HCT116 (cell line): ENCODE measurements at regions not wholly inside any gene's neighbourhood (a gene's known extent, or its start where the extent isn't known, plus 50 kb on each side); places are given as distances from the start of the nearest gene placed in this dataset.

Source experiments
- ATAC-seq: fragments of 200-7000 bp; cut with Tn5 transposase; 2 replicates; pipeline ENCODE4 v1.9.1; 2020; ENCODE audit warnings: mild to moderate bottlenecking, moderate library complexity
- BruUV-seq: library from RNA; stranded (reverse); fragments of 400-500 nt; replicated peaks from 2 replicates; lab custom pipeline; 2021; lab: Mats Ljungman, UMichigan
- CTCF ChIA-PET: fragments of 300-600 bp; sonication (Branson Sonifier 250); formaldehyde crosslinking; loops from one replicate; lab custom pipeline; 2021; ENCODE audit warnings: antibody characterized with exemption; lab: Charles Lee
- POLR2A ChIA-PET: fragments of 300-600, 350-600 bp; sonication (Branson Sonifier 250); formaldehyde crosslinking; loops from one replicate; lab custom pipeline; 2021; ENCODE audit warnings: antibody characterized with exemption; lab: Charles Lee
- RAD21 ChIA-PET, 2 experiments: fragments of 300-600 bp; sonication (Branson Sonifier 250); formaldehyde crosslinking; loops; one replicate each; lab custom pipeline; 2023; ENCODE audit warnings: low total read pairs in 2 of 2; ENCODE audit not compliant: uncharacterized antibody in 2 of 2, unreplicated experiment in 2 of 2, low non-redundant PET in 1 of 2; lab: Charles Lee
- DNase-seq: peaks from one replicate; pipeline ENCODE4 v3.0.0-alpha.2; 2010; ENCODE audit warnings: low read depth, low spot score
- H2AFZ ChIP-seq: fragments of 200-600 bp; shearing (Covaris generic), sonication (generic); 2 replicates; pipeline ENCODE4 v1.6.1; 2017; ENCODE audit warnings: low read depth, mixed run types, mixed read lengths, antibody characterized with exemption, low read length; ENCODE audit not compliant: poor library complexity, severe bottlenecking
- H3K27ac ChIP-seq: 2 replicates; pipeline ENCODE4 v1.5.1; 2012; ENCODE audit warnings: low read depth, low read length
- H3K27me3 ChIP-seq: fragments of 200-600 bp; sonication (generic); 2 replicates; pipeline ENCODE4 v1.6.1; 2016; ENCODE audit warnings: mixed run types, low read length, mixed read lengths; ENCODE audit not compliant: insufficient read depth
- H3K36me3 ChIP-seq, 2 experiments: fragments of 200-500 bp in 1 of 2; fragments of 200-600 bp in 1 of 2; sonication (Bioruptor generic) in 1 of 2; sonication (generic) in 1 of 2; 2 replicates each; pipeline versions ENCODE4 v1.5.1 to v1.6.1; 2014 to 2016; ENCODE audit warnings: low read length in 2 of 2, inconsistent platforms in 1 of 2, mixed read lengths in 1 of 2, mixed run types in 1 of 2; ENCODE audit not compliant: insufficient read depth in 2 of 2, control insufficient read depth in 1 of 2
- H3K4me1 ChIP-seq, 2 experiments: fragments of 200-600 bp in 1 of 2; sonication (generic) in 1 of 2; 2 replicates each; pipeline versions ENCODE4 v1.5.1 to v1.6.1; 2012 to 2017; ENCODE audit warnings: low read length in 2 of 2, inconsistent platforms in 1 of 2, mild to moderate bottlenecking in 1 of 2, mixed read lengths in 1 of 2, mixed run types in 1 of 2, moderate library complexity in 1 of 2; ENCODE audit not compliant: insufficient read depth in 2 of 2, control insufficient read depth in 1 of 2
- H3K4me2 ChIP-seq: fragments of 200-600 bp; sonication (generic); 2 replicates; pipeline ENCODE4 v1.6.1; 2017; ENCODE audit warnings: mixed run types, low read length, mixed read lengths
- H3K4me3 ChIP-seq, 2 experiments: fragments of 200-600 bp in 1 of 2; sonication (generic) in 1 of 2; replicated peaks in 1 of 2; 2 replicates each; pipeline ENCODE4 v1.5.1; 2011 to 2016; ENCODE audit warnings: low read length in 2 of 2, control low read depth in 1 of 2, low read depth in 1 of 2, mild to moderate bottlenecking in 1 of 2, mixed read lengths in 1 of 2, mixed run types in 1 of 2
- H3K79me2 ChIP-seq: fragments of 200-600 bp; sonication (generic); 2 replicates; pipeline ENCODE4 v1.6.1; 2017; ENCODE audit warnings: mild to moderate bottlenecking, mixed run types, low read length, moderate library complexity, mixed read lengths; ENCODE audit not compliant: insufficient read depth
- H3K9ac ChIP-seq: fragments of 200-600 bp; sonication (generic); 2 replicates; pipeline ENCODE4 v1.6.1; 2016; ENCODE audit warnings: low read length, mixed read lengths
- H3K9me2 ChIP-seq: fragments of 200-600 bp; sonication (generic), shearing (Covaris generic); 2 replicates; pipeline ENCODE4 v1.6.1; 2017; ENCODE audit warnings: mixed run types, mild to moderate bottlenecking, moderate library complexity; ENCODE audit not compliant: insufficient read depth
- H3K9me3 ChIP-seq, 2 experiments: fragments of 200-500 bp in 1 of 2; fragments of 200-600 bp in 1 of 2; sonication (Bioruptor generic) in 1 of 2; sonication (generic) in 1 of 2; 2 replicates each; pipeline ENCODE4 v1.6.1; 2014 to 2017; ENCODE audit warnings: low read length in 2 of 2, mixed read lengths in 2 of 2, inconsistent platforms in 1 of 2, low read depth in 1 of 2, mild to moderate bottlenecking in 1 of 2, mixed run types in 1 of 2, moderate library complexity in 1 of 2; ENCODE audit not compliant: control insufficient read depth in 1 of 2, insufficient read depth in 1 of 2
- H4K20me1 ChIP-seq: fragments of 200-600 bp; sonication (generic), shearing (Covaris generic); 2 replicates; pipeline ENCODE4 v1.6.1; 2017; ENCODE audit warnings: mixed run types, mild to moderate bottlenecking, moderate library complexity; ENCODE audit not compliant: insufficient read depth
- CEBPB ChIP-seq: IDR thresholded peaks from 2 replicates; pipeline ENCODE4 v1.6.1; 2012; ENCODE audit warnings: low read depth
- EGR1 ChIP-seq: IDR thresholded peaks from 2 replicates; pipeline ENCODE4 v1.6.1; 2012; ENCODE audit warnings: low read depth
- ELF1 ChIP-seq: IDR thresholded peaks from 2 replicates; pipeline ENCODE4 v1.6.1; 2012; ENCODE audit warnings: low read depth, borderline replicate concordance
- POLR2A ChIP-seq: IDR thresholded peaks from 2 replicates; pipeline ENCODE4 v1.7.0; 2011; ENCODE audit warnings: borderline replicate concordance; ENCODE audit not compliant: insufficient read depth, insufficient read length; ENCODE audit errors: extremely low read depth
- SIN3A ChIP-seq: IDR thresholded peaks from 2 replicates; pipeline ENCODE4 v1.6.1; 2012; ENCODE audit warnings: low read depth
- SP1 ChIP-seq: IDR thresholded peaks from 2 replicates; pipeline ENCODE4 v1.6.1; 2012; ENCODE audit warnings: low read depth
- SRF ChIP-seq: IDR thresholded peaks from 2 replicates; pipeline ENCODE4 v1.6.1; 2012; ENCODE audit warnings: low read depth
- TCF7L2 ChIP-seq: IDR thresholded peaks from 2 replicates; pipeline ENCODE4 v1.7.0; 2011; ENCODE audit warnings: borderline replicate concordance, inconsistent platforms; ENCODE audit not compliant: insufficient read depth, insufficient read length; ENCODE audit errors: extremely low read depth
- ZFX ChIP-seq: fragments of 450-650 bp; IDR thresholded peaks from 2 replicates; pipeline ENCODE4 v1.6.1; 2017
- intact Hi-C: fragments of 100-400 bp; cut with micrococcal nuclease; formaldehyde crosslinking; loops from 2 replicates; pipeline ENCODE4 v1.10.0; 2022
- TF ChIP-seq, protein P1 (sequence below): IDR thresholded peaks from 2 replicates; pipeline ENCODE4 v1.6.1; 2012; ENCODE audit warnings: low read depth
- TF ChIP-seq, protein P2 (sequence below): IDR thresholded peaks from 2 replicates; pipeline ENCODE4 v1.6.1; 2012
- TF ChIP-seq, protein P3 (sequence below), 3 experiments: fragments of 200-600 bp in 1 of 3; sonication (generic) in 1 of 3; IDR thresholded peaks in 2 of 3; conservative IDR thresholded peaks in 1 of 3; 2 replicates each; pipeline ENCODE4 v1.5.1; 2012 to 2017; ENCODE audit warnings: low read depth in 2 of 3, low read length in 2 of 3, antibody characterized with exemption in 1 of 3, borderline replicate concordance in 1 of 3, control low read depth in 1 of 3, mild to moderate bottlenecking in 1 of 3, mixed read lengths in 1 of 3, mixed run types in 1 of 3, moderate library complexity in 1 of 3; ENCODE audit not compliant: insufficient read depth in 1 of 3

DNA sequence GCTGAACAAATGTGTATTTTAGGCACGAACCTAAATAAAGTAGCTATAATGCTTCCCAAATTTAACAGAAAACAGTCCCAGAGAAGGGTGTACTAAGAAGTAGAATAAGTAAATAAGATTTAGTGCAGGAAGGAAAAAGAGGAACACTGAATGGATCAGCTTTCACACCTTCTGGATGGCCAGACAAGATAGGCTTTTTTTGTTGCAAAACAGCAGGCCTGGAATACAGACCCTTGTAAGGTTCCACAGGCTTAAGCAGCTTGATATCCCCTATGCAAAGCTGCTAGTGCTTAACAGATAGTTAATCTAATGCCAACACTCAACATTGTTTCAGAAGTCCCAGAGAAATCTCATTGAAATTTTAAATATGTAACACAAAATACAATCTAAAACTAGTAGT is 328.1 kb upstream of the STEAP1 start:
- Histone ChIP-seq H3K27me3 (no peaks in the 10 kb centered on the region), H3K4me1 (no peaks in the 10 kb centered on the region), H3K36me3 (no peaks in the 10 kb centered on the region), H2AFZ (no peak overlapping the region), H3K4me2 (no peak overlapping the region), H3K4me3 (no peak overlapping the region), H3K9me3 (no peaks in the 10 kb centered on the region), H3K27ac (no peak overlapping the region), H3K9me2 (no peaks in the 10 kb centered on the region), H4K20me1 (no peaks in the 10 kb centered on the region), H3K9ac (no peak overlapping the region), H3K79me2 (no peaks in the 10 kb centered on the region)
- TF ChIP-seq, protein P1, sequence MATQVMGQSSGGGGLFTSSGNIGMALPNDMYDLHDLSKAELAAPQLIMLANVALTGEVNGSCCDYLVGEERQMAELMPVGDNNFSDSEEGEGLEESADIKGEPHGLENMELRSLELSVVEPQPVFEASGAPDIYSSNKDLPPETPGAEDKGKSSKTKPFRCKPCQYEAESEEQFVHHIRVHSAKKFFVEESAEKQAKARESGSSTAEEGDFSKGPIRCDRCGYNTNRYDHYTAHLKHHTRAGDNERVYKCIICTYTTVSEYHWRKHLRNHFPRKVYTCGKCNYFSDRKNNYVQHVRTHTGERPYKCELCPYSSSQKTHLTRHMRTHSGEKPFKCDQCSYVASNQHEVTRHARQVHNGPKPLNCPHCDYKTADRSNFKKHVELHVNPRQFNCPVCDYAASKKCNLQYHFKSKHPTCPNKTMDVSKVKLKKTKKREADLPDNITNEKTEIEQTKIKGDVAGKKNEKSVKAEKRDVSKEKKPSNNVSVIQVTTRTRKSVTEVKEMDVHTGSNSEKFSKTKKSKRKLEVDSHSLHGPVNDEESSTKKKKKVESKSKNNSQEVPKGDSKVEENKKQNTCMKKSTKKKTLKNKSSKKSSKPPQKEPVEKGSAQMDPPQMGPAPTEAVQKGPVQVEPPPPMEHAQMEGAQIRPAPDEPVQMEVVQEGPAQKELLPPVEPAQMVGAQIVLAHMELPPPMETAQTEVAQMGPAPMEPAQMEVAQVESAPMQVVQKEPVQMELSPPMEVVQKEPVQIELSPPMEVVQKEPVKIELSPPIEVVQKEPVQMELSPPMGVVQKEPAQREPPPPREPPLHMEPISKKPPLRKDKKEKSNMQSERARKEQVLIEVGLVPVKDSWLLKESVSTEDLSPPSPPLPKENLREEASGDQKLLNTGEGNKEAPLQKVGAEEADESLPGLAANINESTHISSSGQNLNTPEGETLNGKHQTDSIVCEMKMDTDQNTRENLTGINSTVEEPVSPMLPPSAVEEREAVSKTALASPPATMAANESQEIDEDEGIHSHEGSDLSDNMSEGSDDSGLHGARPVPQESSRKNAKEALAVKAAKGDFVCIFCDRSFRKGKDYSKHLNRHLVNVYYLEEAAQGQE: no peak
- no peak for TF ChIP-seq ELF1
- no peak for TF ChIP-seq SRF
- TF ChIP-seq CEBPB: no peak
- TF ChIP-seq, protein P2, sequence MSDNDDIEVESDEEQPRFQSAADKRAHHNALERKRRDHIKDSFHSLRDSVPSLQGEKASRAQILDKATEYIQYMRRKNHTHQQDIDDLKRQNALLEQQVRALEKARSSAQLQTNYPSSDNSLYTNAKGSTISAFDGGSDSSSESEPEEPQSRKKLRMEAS: no peak
- TF ChIP-seq ZFX: no peak
- TF ChIP-seq POLR2A: no peak
- no peak for TF ChIP-seq TCF7L2
- TF ChIP-seq, protein P3, sequence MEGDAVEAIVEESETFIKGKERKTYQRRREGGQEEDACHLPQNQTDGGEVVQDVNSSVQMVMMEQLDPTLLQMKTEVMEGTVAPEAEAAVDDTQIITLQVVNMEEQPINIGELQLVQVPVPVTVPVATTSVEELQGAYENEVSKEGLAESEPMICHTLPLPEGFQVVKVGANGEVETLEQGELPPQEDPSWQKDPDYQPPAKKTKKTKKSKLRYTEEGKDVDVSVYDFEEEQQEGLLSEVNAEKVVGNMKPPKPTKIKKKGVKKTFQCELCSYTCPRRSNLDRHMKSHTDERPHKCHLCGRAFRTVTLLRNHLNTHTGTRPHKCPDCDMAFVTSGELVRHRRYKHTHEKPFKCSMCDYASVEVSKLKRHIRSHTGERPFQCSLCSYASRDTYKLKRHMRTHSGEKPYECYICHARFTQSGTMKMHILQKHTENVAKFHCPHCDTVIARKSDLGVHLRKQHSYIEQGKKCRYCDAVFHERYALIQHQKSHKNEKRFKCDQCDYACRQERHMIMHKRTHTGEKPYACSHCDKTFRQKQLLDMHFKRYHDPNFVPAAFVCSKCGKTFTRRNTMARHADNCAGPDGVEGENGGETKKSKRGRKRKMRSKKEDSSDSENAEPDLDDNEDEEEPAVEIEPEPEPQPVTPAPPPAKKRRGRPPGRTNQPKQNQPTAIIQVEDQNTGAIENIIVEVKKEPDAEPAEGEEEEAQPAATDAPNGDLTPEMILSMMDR (IDR thresholded peaks at IDR 0.05 in 2 of 3, conservative IDR thresholded peaks at IDR 0.05 in 1 of 3; ENCODE audit: borderline replicate concordance in 1 of 3, insufficient read depth in 1 of 3, low read depth in 2 of 3, low read length in 2 of 3): no peak
- no peak for TF ChIP-seq SIN3A
- no peak for TF ChIP-seq EGR1
- TF ChIP-seq SP1: no peak
- no TSS peak for BruUV-seq
- DNase-seq: no peak
- ChIA-PET CTCF (no interaction called here), POLR2A (no interaction called here), RAD21 (no interaction called here)
- intact Hi-C loops: no loop called here
- no peak for ATAC-seq
